ENCODE measurements at regions not wholly inside any gene's neighbourhood (a gene's known extent, or its start where the extent isn't known, plus 50 kb on each side); places are given as distances from the start of the nearest gene placed in this dataset.

DNA sequence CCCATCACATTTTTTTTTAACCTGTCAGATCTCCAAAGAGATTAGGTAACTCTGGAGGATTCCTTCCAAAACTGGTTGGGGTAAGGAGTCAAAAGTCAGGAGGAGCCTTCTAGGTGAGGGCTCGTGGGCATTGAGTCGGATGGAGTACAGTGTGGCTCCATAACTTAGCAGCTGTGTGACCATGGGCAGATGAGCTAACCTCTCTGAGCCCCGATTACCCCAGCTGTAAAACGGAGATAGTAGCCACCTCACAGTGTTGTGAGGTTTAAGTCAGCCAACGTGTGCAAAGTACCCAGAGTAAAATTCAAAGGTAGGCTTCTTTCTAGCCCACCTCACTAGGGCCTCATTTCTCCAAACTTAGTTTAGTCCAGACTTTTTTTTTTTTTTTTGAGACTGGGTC, 151.5 kb downstream of the CD24 start:
- TF ChIP-seq POLR2AphosphoS5 (IDR thresholded peaks at IDR 0.05; ENCODE audit: insufficient read depth in 1 of 2, low read depth in 1 of 2) (no peak), POLR2A (IDR thresholded peaks at IDR 0.05) (no peak)
- TF ChIP-seq, protein P1, sequence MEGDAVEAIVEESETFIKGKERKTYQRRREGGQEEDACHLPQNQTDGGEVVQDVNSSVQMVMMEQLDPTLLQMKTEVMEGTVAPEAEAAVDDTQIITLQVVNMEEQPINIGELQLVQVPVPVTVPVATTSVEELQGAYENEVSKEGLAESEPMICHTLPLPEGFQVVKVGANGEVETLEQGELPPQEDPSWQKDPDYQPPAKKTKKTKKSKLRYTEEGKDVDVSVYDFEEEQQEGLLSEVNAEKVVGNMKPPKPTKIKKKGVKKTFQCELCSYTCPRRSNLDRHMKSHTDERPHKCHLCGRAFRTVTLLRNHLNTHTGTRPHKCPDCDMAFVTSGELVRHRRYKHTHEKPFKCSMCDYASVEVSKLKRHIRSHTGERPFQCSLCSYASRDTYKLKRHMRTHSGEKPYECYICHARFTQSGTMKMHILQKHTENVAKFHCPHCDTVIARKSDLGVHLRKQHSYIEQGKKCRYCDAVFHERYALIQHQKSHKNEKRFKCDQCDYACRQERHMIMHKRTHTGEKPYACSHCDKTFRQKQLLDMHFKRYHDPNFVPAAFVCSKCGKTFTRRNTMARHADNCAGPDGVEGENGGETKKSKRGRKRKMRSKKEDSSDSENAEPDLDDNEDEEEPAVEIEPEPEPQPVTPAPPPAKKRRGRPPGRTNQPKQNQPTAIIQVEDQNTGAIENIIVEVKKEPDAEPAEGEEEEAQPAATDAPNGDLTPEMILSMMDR (IDR thresholded peaks at IDR 0.05), result no peak
